D721Med (cell line): ENCODE measurements at regions not wholly inside any gene's neighbourhood (a gene's known extent, or its start where the extent isn't known, plus 50 kb on each side); places are given as distances from the start of the nearest gene placed in this dataset.
"Not testable (repeated sequence)": the region's sequence is repeated elsewhere in the genome, so short reads cannot be mapped to it uniquely, and the experiment has no call there.

ENCODE experiments used
- DNase-seq: peaks from one replicate; pipeline ENCODE4 v3.0.0; 2011; ENCODE audit warnings: low spot score; ENCODE audit not compliant: insufficient read length
- FAIRE-seq: peaks from 2 replicates; lab custom pipeline; 2011; peaks lifted over from hg19 to GRCh38; lab: Jason Lieb, UNC
- TF ChIP-seq, protein P1 (sequence below): IDR thresholded peaks from 2 replicates; pipeline ENCODE4 v1.5.1; 2012; ENCODE audit warnings: mild to moderate bottlenecking, control low read depth; ENCODE audit not compliant: insufficient read depth; ENCODE audit errors: missing control alignments

DNA sequence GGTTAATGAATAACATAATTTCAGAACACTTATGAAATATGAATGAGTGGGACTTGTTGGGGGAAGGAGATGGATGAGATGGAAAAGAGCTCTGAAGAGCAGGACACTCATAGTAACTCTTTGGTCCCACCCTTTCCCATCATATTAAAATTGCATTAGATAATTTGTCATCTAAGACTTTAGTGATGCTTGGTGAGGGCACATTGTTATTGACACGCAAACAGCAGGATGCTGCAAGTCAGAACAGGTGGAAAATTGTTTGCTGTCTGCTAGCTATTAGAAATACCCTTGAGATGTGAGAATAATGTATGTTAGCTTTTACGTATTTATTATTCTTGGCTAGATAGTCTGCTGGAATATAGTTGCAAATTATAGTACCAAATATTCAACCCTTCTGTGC is 75.7 kb downstream of the TANC2 start:
- TF ChIP-seq, protein P1, sequence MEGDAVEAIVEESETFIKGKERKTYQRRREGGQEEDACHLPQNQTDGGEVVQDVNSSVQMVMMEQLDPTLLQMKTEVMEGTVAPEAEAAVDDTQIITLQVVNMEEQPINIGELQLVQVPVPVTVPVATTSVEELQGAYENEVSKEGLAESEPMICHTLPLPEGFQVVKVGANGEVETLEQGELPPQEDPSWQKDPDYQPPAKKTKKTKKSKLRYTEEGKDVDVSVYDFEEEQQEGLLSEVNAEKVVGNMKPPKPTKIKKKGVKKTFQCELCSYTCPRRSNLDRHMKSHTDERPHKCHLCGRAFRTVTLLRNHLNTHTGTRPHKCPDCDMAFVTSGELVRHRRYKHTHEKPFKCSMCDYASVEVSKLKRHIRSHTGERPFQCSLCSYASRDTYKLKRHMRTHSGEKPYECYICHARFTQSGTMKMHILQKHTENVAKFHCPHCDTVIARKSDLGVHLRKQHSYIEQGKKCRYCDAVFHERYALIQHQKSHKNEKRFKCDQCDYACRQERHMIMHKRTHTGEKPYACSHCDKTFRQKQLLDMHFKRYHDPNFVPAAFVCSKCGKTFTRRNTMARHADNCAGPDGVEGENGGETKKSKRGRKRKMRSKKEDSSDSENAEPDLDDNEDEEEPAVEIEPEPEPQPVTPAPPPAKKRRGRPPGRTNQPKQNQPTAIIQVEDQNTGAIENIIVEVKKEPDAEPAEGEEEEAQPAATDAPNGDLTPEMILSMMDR: no peak
- DNase-seq (no peak), FAIRE-seq (no peak)

DNA sequence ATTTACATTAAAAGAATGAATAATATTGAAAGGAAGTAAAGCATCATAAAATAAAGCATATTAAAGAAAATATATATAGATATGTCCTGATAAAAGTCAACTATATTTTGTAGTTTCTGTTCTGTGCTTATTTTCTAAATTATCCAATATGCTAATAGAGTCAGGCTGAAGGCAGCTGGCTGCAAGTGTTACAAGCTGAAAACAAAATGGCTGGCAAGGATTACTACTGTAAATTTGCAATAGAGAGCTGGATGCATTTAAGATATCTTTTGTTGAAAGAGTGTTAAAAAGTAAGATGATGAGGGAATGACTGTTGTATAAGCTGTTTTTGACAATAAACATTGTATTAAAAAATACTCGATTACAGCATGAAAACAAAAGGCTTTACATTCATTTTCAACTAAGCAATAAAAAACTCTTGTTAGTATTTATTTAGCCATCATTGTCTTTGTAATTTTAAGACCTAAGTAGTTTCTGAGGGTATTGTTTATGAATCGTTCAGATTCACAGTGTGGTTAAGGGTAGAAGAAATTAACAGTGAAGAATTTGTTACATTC is 76.3 kb downstream of the TANC2 start:
- no peak for DNase-seq
- TF ChIP-seq, protein P1: no peak

DNA sequence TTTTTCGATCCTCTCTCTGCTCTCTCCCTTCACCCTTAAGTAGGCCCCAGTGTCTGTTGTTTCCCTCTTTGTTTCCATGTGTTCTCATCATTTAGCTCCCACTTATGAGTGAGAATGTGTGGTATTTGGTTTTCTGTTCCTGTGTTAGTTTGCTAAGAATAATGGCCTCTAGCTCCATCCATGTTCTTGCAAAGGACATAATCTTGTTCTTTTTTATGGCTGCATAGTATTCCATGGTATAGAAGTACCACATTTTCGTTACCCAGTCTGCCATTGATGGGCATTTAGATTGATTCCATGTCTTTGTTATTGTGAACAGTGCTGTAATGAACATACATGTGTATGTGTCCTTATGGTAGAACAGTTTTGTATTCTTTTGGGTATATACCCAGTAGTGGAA is 91.5 kb downstream of the TANC2 start:
- FAIRE-seq, DNase-seq: not testable (repeated sequence)

More for the DNA sequence above, 76.3 kb downstream of the TANC2 start:
- FAIRE-seq: no peak

DNA sequence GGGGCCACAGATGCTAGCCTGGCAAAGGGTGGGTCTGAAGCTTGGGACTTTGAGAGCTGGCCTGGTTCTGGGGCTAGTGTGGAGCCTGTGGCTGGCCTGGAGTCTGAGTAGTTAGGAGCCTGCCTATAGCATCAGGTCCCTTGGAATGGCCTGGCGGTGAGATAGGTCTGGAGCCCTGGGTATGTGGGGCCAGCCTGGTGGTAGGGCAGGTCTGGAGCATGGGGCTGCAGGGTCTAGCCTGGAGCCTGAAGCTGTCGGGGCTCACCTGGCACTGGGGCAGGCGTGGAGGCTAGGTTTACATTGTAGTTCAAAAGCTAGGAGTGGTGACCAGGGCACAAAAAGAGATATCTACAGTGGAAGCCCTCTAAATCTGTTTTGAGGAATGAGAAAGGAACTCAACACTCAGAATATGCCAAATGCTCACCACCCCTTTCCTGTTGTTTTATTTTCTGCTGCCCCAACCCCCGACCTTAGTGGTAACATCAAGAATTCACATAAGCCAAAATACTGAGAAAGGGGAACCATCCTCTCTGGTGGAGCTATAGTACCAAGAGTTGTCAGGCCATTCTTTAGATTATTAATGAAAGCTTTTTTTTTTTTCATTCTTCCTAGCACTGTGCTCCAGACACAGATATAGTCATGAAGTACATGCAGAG is 100.3 kb downstream of the TANC2 start:
- no peak for FAIRE-seq
- no peak for DNase-seq
- TF ChIP-seq, protein P1: no peak

DNA sequence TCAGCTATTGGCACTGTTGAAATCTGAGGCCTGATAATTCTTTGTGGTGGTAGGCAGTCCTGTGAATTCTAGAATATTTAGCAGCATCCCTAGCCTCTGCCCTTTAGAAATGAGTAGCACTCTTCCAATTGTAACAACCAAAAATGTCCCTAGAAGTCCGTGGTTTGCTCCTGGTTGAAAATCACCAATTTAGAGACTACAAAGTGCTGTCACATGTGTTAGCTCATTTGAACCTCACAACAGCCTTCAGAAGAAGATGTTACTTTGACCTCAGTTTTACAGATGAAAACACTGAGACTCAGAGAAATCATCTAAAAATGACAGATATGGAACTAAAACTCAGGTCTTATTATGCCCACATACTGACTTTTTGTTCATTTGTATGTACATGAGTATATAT is 103.2 kb downstream of the TANC2 start:
- no peak for FAIRE-seq
- TF ChIP-seq, protein P1: no peak
- DNase-seq: no peak

DNA sequence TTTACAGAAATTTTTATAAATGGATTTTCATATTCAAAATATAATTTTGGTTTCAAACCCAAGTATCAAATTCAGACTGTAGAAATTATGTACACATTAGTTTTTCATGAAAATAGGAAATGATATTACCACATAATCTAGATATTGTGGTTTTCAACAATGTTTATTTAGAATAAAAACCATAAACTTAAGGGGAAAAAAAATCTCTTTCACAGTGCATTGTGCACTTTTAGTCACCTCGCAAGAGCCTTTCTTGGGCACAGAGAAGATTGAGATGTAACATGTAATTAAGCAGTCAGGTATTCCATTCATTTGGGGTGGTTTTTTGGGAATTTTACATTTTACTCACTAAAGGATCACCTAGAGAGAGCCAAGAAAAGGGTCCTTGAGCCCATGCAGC is 104.0 kb downstream of the TANC2 start:
- TF ChIP-seq, protein P1: no peak
- DNase-seq (no peak), FAIRE-seq (no peak)

DNA sequence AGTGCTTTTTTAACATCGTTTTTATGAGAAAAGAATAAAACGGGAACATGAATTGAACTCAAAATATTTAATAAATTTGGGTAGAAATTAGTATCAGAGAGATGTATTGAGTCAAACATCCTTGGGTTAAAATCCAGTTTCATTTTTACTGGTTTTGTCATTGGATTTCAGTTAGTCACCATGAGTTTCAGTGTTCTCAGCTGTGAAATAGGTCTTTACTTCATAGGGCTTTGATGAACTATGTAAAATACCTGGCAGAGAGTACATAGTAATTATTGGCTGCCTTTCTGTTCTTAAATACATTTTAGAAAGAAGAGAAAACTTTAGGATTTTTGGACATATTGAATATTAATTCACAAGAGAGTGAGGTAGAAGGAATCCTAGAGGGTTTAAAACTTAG is 105.8 kb downstream of the TANC2 start:
- DNase-seq: no peak
- no peak for FAIRE-seq
- TF ChIP-seq, protein P1: no peak
